ENCODE measurements at regions not wholly inside any gene's neighbourhood (a gene's known extent, or its start where the extent isn't known, plus 50 kb on each side); places are given as distances from the start of the nearest gene placed in this dataset.

DNA sequence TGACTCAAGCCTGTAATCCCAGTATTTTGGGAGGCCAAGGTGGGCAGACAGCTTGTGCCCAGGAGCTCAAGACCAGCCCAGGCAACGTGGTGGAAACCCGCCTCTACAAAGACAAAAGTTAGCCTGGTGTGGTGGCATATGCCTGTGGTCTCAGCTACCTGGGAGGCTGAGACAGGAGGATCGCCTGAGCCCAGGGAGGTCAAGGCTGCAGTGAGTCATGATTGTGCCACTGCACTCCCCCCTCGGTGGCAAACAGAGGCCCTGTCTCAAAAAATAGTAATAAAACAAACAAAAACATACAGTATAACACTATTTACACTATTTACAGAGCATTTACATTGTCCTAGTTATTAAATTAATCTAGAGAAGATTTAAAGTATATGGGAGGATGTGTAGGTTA lies 56.0 kb upstream of the PIM1 start:
- DNase-seq (ENCODE audit: low read depth), result no peak
- TF ChIP-seq CTCF (IDR thresholded peaks at IDR 0.05; ENCODE audit: control insufficient read depth, insufficient read depth, low read depth, low read length, missing control alignments), result no peak

DNA sequence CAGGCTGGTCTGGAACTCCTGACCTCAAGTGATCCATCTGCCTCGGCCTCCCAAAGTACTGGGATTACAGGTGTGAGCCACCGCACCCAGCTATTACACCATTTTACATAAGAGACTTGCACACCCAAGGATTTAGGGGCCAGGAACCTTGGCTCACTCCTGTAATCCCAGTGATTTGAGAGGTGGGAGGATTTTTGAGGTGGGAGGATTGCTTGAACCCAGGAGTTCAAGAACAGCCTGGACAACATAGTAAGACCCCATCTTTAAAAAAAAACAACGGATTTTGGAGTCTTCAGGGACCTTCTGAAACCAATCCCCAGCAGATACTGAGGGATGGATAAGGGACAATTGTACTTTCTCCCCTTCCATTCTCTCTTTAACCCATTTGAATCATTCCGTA lies 55.3 kb upstream of the PIM1 start:
- TF ChIP-seq CTCF (IDR thresholded peaks at IDR 0.05; ENCODE audit: control insufficient read depth, insufficient read depth, low read depth, low read length, missing control alignments), result no peak
- no peak for DNase-seq (ENCODE audit: low read depth)
- no peak overlapping the region for H3K4me3 ChIP-seq (ENCODE audit: control insufficient read depth, low read depth, low read length)

More for the DNA sequence above, 56.0 kb upstream of the PIM1 start:
- H3K4me3 ChIP-seq (ENCODE audit: control insufficient read depth, low read depth, low read length), result no peak overlapping the region

DNA sequence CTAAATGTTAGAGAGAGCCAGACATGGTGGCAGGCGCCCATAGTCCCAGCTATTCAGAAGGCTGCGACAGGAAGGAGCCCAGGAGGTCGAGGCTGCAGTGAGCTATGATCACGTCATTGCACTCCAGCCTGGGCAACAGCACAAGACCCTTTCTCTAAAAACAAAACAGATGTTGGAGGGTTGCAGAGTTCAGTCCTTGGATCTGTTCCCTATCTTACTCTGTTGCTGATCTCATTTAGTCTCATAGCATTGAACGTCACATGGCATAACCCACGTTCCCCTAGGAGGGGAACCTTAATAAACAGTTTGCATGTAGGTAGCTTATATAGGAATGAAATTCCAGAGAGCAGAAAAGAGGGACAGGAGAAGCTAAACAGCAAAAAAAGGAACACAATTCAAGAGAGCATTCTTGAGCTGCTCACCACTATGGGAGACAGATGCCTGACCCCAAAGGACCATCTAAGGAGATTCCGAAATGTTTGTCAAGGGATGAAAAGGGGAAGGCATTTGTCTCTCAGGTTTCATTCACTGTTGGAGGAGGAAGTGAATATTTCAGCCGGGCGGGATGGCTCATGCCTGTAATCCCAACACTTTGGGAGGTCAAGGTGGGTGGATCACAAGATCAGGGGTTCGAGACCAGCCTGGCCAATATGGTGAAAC lies 54.6 kb upstream of the PIM1 start:
- no peak overlapping the region for H3K4me3 ChIP-seq (ENCODE audit: control insufficient read depth, low read depth, low read length)
- TF ChIP-seq CTCF (IDR thresholded peaks at IDR 0.05; ENCODE audit: control insufficient read depth, insufficient read depth, low read depth, low read length, missing control alignments), result no peak
- no peak for DNase-seq (ENCODE audit: low read depth)

DNA sequence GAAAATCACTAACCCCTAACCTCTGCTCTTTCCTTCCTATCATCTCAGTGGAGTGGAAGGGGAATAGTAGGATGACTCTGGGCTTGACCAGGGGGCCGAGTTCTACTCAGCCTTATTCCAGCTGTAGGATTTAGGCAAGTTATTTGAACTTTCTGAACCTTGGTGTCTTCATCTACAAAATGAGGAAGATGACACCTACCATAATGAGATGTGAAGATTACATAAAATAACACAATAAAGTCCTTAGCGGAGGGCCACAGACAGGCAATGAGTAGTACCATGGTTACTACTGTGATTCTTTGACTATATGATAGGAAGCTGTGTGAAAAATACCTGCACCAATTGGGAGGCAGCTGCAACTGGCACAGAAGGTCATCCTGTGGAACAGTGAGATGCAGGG lies 53.6 kb upstream of the PIM1 start:
- no peak for TF ChIP-seq CTCF (IDR thresholded peaks at IDR 0.05; ENCODE audit: control insufficient read depth, insufficient read depth, low read depth, low read length, missing control alignments)
- DNase-seq (ENCODE audit: low read depth), result no peak
- H3K4me3 ChIP-seq (ENCODE audit: control insufficient read depth, low read depth, low read length), result no peak overlapping the region

- no peak overlapping the region for H3K4me3 ChIP-seq (ENCODE audit: control insufficient read depth, low read depth, low read length)
- DNase-seq (ENCODE audit: low read depth), result no peak
- no peak for TF ChIP-seq CTCF (IDR thresholded peaks at IDR 0.05; ENCODE audit: control insufficient read depth, insufficient read depth, low read depth, low read length, missing control alignments)
Measured at GRCh38 chr6:37119387-37119886, 50.5 kb upstream of the PIM1 start.
